Retinal pigment epithelial cell (primary cell): ENCODE measurements at regions not wholly inside any gene's neighbourhood (a gene's known extent, or its start where the extent isn't known, plus 50 kb on each side); places are given as distances from the start of the nearest gene placed in this dataset.

Experiments used
- DNase-seq: peaks from one replicate; pipeline ENCODE4 v3.0.0-alpha.2; 2010; ENCODE audit warnings: low read depth
- H3K4me3 ChIP-seq: 2 replicates; pipeline ENCODE4 v1.5.1; 2011; ENCODE audit warnings: mild to moderate bottlenecking, low read length, control low read depth, moderate library complexity
- TF ChIP-seq, protein P1 (sequence below): conservative IDR thresholded peaks from 2 replicates; pipeline ENCODE4 v1.5.1; 2011; ENCODE audit warnings: low read depth, low read length, control low read depth, inconsistent platforms

DNA sequence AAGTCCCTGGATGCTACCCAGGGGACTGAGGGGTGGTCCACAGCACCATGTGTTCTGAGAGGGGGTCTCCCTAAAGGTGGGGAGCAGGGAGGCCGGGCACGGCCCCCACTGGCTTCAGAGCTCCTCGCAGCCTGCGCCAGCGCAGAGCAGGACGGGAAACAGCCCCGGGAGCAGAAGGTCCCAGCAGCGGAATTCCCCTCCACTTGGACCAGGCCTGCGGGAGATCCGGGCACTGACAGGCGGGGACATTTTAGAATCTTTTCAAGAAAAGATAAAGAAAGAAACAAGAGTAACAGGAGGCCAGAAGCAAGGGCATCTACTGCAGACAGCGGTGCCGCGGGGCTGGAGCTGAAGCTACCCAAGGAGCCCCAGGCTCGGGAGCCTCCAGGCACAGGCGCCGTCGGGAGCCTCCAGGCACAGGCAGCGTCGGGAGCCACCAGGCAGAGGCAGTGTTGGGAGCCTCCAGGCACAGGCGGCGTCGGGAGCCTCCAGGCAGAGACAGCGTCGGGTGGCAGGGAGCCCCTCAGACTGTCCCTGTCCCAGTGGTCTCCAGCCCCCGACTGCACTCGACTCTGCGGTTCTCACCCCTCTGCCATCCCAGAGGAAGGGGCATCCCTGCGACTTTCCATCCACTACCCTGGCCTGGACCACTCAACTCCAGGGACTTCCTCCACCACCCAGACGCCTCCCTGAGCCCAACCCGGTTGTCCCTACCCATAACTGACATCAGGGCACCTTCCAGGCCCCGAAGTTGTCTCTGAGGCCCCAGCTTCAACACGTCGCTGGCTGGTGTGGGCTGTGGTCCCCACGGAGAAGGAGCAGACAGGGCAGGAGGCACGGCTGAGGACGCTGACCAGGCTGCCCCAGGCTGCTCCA is 211.1 kb downstream of the BRD1 start:
- no peak for DNase-seq
- TF ChIP-seq, protein P1, sequence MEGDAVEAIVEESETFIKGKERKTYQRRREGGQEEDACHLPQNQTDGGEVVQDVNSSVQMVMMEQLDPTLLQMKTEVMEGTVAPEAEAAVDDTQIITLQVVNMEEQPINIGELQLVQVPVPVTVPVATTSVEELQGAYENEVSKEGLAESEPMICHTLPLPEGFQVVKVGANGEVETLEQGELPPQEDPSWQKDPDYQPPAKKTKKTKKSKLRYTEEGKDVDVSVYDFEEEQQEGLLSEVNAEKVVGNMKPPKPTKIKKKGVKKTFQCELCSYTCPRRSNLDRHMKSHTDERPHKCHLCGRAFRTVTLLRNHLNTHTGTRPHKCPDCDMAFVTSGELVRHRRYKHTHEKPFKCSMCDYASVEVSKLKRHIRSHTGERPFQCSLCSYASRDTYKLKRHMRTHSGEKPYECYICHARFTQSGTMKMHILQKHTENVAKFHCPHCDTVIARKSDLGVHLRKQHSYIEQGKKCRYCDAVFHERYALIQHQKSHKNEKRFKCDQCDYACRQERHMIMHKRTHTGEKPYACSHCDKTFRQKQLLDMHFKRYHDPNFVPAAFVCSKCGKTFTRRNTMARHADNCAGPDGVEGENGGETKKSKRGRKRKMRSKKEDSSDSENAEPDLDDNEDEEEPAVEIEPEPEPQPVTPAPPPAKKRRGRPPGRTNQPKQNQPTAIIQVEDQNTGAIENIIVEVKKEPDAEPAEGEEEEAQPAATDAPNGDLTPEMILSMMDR = no peak
- H3K4me3 ChIP-seq = no peak overlapping the region

DNA sequence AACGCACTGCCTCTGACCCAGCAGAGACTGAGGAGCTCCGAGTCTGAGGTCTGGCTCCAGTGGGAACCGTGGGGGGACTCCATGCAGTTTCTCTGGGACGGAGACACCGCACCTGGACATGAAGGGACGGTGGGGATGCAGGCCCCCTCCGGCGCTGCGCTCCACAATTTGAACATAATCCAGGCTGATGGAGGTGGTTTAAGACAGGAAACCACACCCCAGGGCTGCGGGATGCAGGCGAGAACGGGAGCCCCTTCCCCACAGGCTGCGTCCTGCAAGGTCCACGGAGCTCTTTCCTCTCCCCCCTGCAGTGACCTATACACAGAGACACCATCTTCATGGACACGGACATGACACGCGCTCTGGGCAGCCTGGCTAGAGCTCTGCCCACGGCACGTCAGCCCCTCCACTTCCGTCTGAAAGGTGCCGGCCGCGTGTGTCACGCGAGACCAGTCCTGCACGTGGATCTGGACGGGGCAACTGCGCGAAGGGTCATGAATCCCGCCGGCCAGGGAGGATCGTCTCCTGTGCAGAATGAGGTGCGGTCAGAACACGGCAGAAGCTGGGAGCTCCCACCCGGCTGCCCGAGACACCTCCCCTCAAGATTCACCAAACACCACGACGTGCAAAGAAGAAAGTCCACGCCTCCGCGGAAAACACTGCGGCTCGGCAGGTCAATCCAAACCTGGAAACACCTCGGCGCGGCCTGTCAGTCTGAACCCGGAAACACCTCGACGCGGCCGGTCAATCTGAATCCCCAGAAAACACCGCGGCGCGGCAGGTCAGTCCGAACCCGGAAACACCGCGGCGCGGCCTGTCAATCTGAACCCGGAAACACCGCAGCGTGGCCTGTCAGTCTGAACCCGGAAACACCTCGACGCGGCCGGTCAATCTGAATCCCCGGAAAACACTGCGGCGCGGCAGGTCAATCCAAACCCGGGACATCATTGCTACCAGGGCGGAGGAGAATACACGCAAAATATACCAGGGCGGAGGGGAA is 212.4 kb downstream of the BRD1 start:
- TF ChIP-seq, protein P1 = no peak
- H3K4me3 ChIP-seq = no peak overlapping the region
- no peak for DNase-seq

DNA sequence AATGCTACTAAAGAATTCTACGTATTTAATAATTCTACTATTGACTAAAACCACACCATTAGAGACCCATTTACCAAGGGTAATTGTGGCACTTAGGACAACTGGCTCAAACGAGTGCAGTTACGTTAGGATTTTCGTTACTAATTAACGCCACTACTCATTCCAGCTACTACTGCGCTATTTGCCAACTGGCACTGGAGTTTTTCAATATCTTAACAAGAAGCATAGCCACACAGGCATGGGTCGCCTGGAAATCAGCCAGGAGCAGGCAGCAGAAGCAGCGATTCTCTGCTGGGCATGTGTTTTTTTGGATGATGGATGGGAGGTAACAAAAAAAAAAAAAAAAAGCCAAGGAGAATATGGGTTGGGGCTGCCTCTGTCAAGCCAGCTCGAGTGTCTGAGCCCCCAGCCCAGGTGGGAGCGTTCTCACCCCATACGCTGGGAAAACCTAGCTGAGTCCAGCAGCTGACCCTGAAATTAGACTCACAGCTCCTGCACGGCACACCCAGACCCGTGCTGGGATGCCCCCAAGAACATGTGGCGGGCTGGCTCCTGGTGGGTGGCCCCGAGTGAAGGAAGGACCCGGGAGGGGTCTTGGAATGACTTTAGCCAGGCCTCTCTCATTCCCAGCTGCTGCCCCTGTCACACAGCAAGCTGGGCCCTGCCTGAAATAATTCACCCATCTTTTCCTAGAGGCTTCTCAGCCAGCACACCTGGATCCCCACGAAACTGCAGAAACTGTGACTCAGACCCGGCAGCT is 214.0 kb downstream of the BRD1 start:
- DNase-seq = no peak
- TF ChIP-seq, protein P1 = no peak
- no peak overlapping the region for H3K4me3 ChIP-seq

DNA sequence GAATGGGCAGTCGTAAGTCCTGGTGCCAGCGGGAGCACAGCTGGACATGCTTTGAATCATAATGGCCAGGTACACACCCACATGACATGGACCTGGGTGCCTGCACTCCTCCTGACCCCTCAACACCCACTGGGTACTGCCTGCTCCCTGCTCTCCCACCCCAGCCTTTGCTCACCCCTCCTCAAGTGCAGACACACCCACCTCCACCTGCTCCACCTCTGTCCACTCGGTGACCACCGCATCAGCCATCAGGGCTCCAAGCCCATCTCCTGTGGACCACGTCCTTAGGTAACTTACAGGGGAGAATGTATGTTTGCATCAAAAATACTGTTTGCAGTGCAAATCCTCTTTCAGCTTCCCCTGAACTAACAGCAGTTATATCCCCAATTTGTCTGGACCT is 214.6 kb downstream of the BRD1 start:
- TF ChIP-seq, protein P1 = no peak
- no peak overlapping the region for H3K4me3 ChIP-seq
- no peak for DNase-seq

DNA sequence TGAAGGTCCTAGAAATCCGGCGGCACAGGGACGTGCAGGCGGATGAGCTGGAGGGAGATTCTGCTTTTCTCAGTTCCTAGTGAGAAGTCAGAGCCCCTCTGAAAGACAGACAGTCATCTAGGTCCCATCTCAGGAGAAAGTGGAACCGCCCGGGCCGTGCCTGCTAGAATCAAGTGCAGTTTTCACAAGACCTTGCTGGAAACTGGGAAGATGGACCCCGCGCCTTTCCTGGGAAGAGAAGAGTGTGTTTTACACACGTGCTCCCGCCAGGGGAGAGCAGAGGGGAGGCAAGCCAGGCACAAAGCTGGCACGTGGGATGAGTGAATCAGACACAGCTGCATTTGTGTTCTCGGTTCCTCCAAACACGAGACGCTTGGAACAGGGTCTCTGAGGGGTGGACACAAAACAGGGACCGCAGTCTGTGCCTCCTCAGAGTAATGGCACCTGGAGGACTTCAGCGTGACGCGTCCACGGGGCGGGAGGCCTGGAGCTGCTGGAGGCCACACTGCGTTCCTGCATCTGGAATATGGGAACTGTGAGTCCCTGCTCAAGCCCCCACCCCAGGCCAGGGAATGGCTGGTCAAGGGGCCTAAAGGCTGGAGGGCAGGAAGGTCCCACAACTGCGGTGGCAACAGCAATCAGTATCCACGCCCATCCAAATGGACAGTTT is 218.3 kb downstream of the BRD1 start:
- H3K4me3 ChIP-seq = no peak overlapping the region
- TF ChIP-seq, protein P1 = no peak
- DNase-seq = no peak

DNA sequence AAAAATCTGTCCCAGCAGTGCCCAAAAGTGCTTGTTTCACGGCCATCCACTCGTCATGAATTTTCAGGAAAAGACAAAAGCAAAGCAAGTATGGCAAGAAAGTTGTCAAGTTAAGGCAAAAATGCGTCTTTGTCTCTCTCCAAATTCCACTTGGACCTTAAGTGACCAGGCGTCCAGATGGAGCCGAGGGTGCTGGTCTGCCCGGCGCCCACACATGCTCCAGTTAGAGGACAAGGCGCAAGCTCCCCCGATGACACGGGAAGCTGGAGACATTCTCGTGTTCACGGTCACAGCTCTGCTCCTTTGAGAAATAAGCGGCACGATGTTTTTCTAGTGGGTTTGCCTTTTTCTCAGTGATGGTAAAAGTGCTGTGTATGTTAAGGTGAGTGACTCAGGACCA is 219.0 kb downstream of the BRD1 start:
- H3K4me3 ChIP-seq = no peak overlapping the region
- no peak for DNase-seq
- TF ChIP-seq, protein P1 = no peak
